Mesothelial cell of epicardium (in vitro differentiated cells): ENCODE measurements at regions not wholly inside any gene's neighbourhood (a gene's known extent, or its start where the extent isn't known, plus 50 kb on each side); places are given as distances from the start of the nearest gene placed in this dataset.

ENCODE experiments used
- DNase-seq, 2 experiments: peaks; one replicate each; pipeline ENCODE4 v3.0.0; 2021; ENCODE audit warnings: low spot score in 2 of 2; ENCODE audit not compliant: unreplicated experiment in 2 of 2
- H3K27ac Mint-ChIP-seq: 2 replicates; pipeline ENCODE4 v1.8.0; 2021; ENCODE audit warnings: mixed read lengths
- H3K27me3 Mint-ChIP-seq: 2 replicates; pipeline ENCODE4 v1.8.0; 2021; ENCODE audit warnings: low read depth, mixed read lengths
- H3K36me3 Mint-ChIP-seq: 2 replicates; pipeline ENCODE4 v1.8.0; 2021; ENCODE audit warnings: mixed read lengths
- H3K4me1 Mint-ChIP-seq: 2 replicates; pipeline ENCODE4 v1.8.0; 2021; ENCODE audit warnings: mixed read lengths
- H3K4me3 Mint-ChIP-seq: 2 replicates; pipeline ENCODE4 v1.8.0; 2021; ENCODE audit warnings: mild to moderate bottlenecking, moderate library complexity, mixed read lengths
- H3K9me3 Mint-ChIP-seq: 2 replicates; pipeline ENCODE4 v1.8.0; 2021; ENCODE audit warnings: mixed read lengths
- TF ChIP-seq, protein P1 (sequence below): fragments of 200-600 bp; sonication (generic); IDR thresholded peaks from one replicate; pipeline ENCODE4 v1.5.0; 2021; ENCODE audit warnings: antibody characterized with exemption; ENCODE audit not compliant: unreplicated experiment

GRCh38 chr2:39608686-39609441 lies 56.9 kb upstream of the TMEM178A start:
- Mint-ChIP-seq H3K27me3 (no peaks in the 10 kb centered on the region), H3K4me1 (peaks cover 5% of the 10 kb centered on the region), H3K4me3 (no peak overlapping the region), H3K36me3 (no peaks in the 10 kb centered on the region), H3K9me3 (peaks cover 1% of the 10 kb centered on the region), H3K27ac (no peak overlapping the region)
- TF ChIP-seq, protein P1, sequence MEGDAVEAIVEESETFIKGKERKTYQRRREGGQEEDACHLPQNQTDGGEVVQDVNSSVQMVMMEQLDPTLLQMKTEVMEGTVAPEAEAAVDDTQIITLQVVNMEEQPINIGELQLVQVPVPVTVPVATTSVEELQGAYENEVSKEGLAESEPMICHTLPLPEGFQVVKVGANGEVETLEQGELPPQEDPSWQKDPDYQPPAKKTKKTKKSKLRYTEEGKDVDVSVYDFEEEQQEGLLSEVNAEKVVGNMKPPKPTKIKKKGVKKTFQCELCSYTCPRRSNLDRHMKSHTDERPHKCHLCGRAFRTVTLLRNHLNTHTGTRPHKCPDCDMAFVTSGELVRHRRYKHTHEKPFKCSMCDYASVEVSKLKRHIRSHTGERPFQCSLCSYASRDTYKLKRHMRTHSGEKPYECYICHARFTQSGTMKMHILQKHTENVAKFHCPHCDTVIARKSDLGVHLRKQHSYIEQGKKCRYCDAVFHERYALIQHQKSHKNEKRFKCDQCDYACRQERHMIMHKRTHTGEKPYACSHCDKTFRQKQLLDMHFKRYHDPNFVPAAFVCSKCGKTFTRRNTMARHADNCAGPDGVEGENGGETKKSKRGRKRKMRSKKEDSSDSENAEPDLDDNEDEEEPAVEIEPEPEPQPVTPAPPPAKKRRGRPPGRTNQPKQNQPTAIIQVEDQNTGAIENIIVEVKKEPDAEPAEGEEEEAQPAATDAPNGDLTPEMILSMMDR: no peak
- no peak for DNase-seq

DNA sequence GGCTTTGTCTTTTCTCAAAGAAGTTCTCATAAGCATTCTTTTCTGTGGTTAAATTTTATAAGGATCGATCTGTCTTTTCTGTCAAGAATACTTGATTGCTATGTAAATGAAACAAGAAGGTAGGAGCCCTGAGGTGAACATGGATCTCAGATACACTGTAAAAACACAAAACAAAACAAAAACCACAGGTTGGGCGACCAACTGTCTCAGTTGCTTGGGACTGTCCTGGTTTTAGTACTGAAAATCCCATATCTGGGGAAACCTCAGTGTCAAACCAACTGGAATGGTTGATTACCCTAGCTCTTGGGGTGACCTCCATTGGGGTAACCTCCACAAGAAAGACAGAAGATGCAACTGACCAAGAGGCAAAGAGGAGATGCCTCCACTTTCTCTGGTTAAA lies 55.8 kb upstream of the TMEM178A start:
- no peak overlapping the region for H3K27ac Mint-ChIP-seq
- H3K4me3 Mint-ChIP-seq: no peak overlapping the region
- TF ChIP-seq, protein P1: no peak
- DNase-seq: no peak
- peaks cover 5% of the 10 kb centered on the region for H3K4me1 Mint-ChIP-seq
- peaks cover 7% of the 10 kb centered on the region for H3K9me3 Mint-ChIP-seq
- no peaks in the 10 kb centered on the region for H3K36me3 Mint-ChIP-seq
- no peaks in the 10 kb centered on the region for H3K27me3 Mint-ChIP-seq

DNA sequence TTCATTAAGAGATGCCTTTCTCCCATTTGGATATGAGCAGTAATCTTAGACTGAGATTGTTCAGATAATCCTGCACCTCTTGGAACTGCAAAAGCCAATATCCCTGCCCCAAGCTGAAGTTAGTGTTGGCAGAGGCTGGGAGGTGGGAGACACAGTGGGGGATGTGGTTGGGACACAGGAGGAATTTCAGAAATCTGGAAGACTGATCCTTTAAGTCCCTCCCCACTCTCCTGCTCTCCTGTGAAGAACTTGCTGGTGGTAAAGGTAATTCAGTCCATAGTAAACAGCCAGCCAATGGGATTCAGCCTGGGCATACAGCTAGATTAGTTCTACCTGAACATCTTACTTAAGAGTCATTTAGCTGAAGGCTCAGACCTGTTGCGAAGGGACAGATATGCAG lies 50.0 kb upstream of the TMEM178A start:
- peaks cover 8% of the 10 kb centered on the region for H3K4me1 Mint-ChIP-seq
- H3K9me3 Mint-ChIP-seq: peaks cover 7% of the 10 kb centered on the region
- TF ChIP-seq, protein P1: no peak
- no peak overlapping the region for H3K4me3 Mint-ChIP-seq
- no peaks in the 10 kb centered on the region for H3K36me3 Mint-ChIP-seq
- peaks cover 3% of the 10 kb centered on the region for H3K27me3 Mint-ChIP-seq
- no peak overlapping the region for H3K27ac Mint-ChIP-seq
- no peak for DNase-seq
